GM18499 (cell line): ENCODE measurements at regions not wholly inside any gene's neighbourhood (a gene's known extent, or its start where the extent isn't known, plus 50 kb on each side); places are given as distances from the start of the nearest gene placed in this dataset.
"Not testable (repeated sequence)": the region's sequence is repeated elsewhere in the genome, so short reads cannot be mapped to it uniquely, and the experiment has no call there.

Experiments
- ATAC-seq: cut with Tn5 transposase; IDR thresholded peaks from one replicate; pipeline ENCODE4 v1.9.1; 2021; ENCODE audit warnings: moderate number of reproducible peaks; ENCODE audit not compliant: insufficient read depth, unreplicated experiment

- ATAC-seq: no peak
Observed at GRCh38 chr6:169145991-169146501, 107.6 kb downstream of the THBS2 start.

- no peak for ATAC-seq
Observed at GRCh38 chr6:169145496-169145895, 108.2 kb downstream of the THBS2 start.

GRCh38 chr6:169144356-169144755, 109.3 kb downstream of the THBS2 start:
- ATAC-seq: no peak

GRCh38 chr6:169142538-169142844, 111.2 kb downstream of the THBS2 start:
- ATAC-seq: no peak

- ATAC-seq: no peak
Observed at GRCh38 chr6:169141671-169142537, 111.7 kb downstream of the THBS2 start.

GRCh38 chr6:169140986-169141495, 112.6 kb downstream of the THBS2 start:
- no peak for ATAC-seq

- no peak for ATAC-seq
Observed at GRCh38 chr6:169139179-169139971, 114.3 kb downstream of the THBS2 start.

GRCh38 chr6:169132352-169132940, 121.2 kb downstream of the THBS2 start:
- no peak for ATAC-seq

- ATAC-seq: no peak
Observed at GRCh38 chr6:169131390-169131789, 122.3 kb downstream of the THBS2 start.

GRCh38 chr6:169130113-169130512, 123.5 kb downstream of the THBS2 start:
- ATAC-seq: no peak

GRCh38 chr6:169121013-169121412, 132.6 kb downstream of the THBS2 start:
- no peak for ATAC-seq

- ATAC-seq: no peak
Observed at GRCh38 chr6:169119669-169120068, 134.0 kb downstream of the THBS2 start.

GRCh38 chr6:169118346-169118830, 135.3 kb downstream of the THBS2 start:
- no peak for ATAC-seq

GRCh38 chr6:169117663-169118062, 136.0 kb downstream of the THBS2 start:
- ATAC-seq: no peak

GRCh38 chr6:169115632-169116031, 138.0 kb downstream of the THBS2 start:
- ATAC-seq: no peak

GRCh38 chr6:169114632-169115031, 139.0 kb downstream of the THBS2 start:
- not testable (repeated sequence) for ATAC-seq

GRCh38 chr6:169112483-169113320, 140.9 kb downstream of the THBS2 start:
- ATAC-seq: peak; percentile 55

- no peak for ATAC-seq
Observed at GRCh38 chr6:169111203-169111602, 142.4 kb downstream of the THBS2 start.

- ATAC-seq: no peak
Observed at GRCh38 chr6:169109411-169110220, 144.0 kb downstream of the THBS2 start.
